ENCODE measurements at regions not wholly inside any gene's neighbourhood (a gene's known extent, or its start where the extent isn't known, plus 50 kb on each side); places are given as distances from the start of the nearest gene placed in this dataset.

- no peak for DNase-seq
Observed at GRCh38 chr10:33812586-33812985, 478.1 kb upstream of the NRP1 start.

- DNase-seq, result no peak
Observed at GRCh38 chr10:33810986-33811385, 476.5 kb upstream of the NRP1 start.

GRCh38 chr10:33809732-33810131, 475.3 kb upstream of the NRP1 start:
- no peak for DNase-seq

- no peak for DNase-seq
Observed at GRCh38 chr10:33808475-33808874, 474.0 kb upstream of the NRP1 start.

GRCh38 chr10:33807531-33808359, 473.3 kb upstream of the NRP1 start:
- DNase-seq, result no peak

- DNase-seq, result no peak
Observed at GRCh38 chr10:33805831-33806230, 471.4 kb upstream of the NRP1 start.

GRCh38 chr10:33804584-33804983, 470.1 kb upstream of the NRP1 start:
- DNase-seq, result peak; percentile 88

GRCh38 chr10:33803248-33803647, 468.8 kb upstream of the NRP1 start:
- no peak for DNase-seq

GRCh38 chr10:33802566-33802965, 468.1 kb upstream of the NRP1 start:
- no peak for DNase-seq

GRCh38 chr10:33801705-33802104, 467.2 kb upstream of the NRP1 start:
- no peak for DNase-seq

GRCh38 chr10:33800986-33801385, 466.5 kb upstream of the NRP1 start:
- DNase-seq, result no peak

GRCh38 chr10:33800545-33800944, 466.1 kb upstream of the NRP1 start:
- no peak for DNase-seq

GRCh38 chr10:33799944-33800323, 465.5 kb upstream of the NRP1 start:
- no peak for DNase-seq

- DNase-seq, result no peak
Observed at GRCh38 chr10:33799281-33799943, 464.9 kb upstream of the NRP1 start.

GRCh38 chr10:33798754-33799153, 464.3 kb upstream of the NRP1 start:
- no peak for DNase-seq

GRCh38 chr10:33796680-33797079, 462.2 kb upstream of the NRP1 start:
- DNase-seq, result no peak

- DNase-seq, result no peak
Observed at GRCh38 chr10:33795529-33795928, 461.1 kb upstream of the NRP1 start.

GRCh38 chr10:33794460-33794859, 460.0 kb upstream of the NRP1 start:
- no peak for DNase-seq

- DNase-seq, result no peak
Observed at GRCh38 chr10:33793793-33794192, 459.3 kb upstream of the NRP1 start.

- no peak for DNase-seq
Observed at GRCh38 chr10:33791272-33791660, 456.8 kb upstream of the NRP1 start.

GRCh38 chr10:33790521-33791271, 456.2 kb upstream of the NRP1 start:
- no peak for DNase-seq

GRCh38 chr10:33783557-33783956, 449.1 kb upstream of the NRP1 start:
- no peak for DNase-seq

- no peak for DNase-seq
Observed at GRCh38 chr10:33783078-33783477, 448.6 kb upstream of the NRP1 start.

All from renal pelvis (tissue), 1 donor.